SK-N-SH (cell line): ENCODE measurements at regions not wholly inside any gene's neighbourhood (a gene's known extent, or its start where the extent isn't known, plus 50 kb on each side); places are given as distances from the start of the nearest gene placed in this dataset.

ENCODE experiments used
- CTCF ChIA-PET: fragments of 300-600, 350-600 bp; formaldehyde crosslinking; extraction: SDS; loops from one replicate; lab custom pipeline; 2021; lab: Yijun Ruan, JAX
- POLR2A ChIA-PET: fragments of 350-600 bp; sonication (Branson Sonifier 250); formaldehyde crosslinking; extraction: SDS; loops from one replicate; lab custom pipeline; 2020; ENCODE audit warnings: antibody characterized with exemption, inconsistent platforms; lab: Yijun Ruan, JAX
- DNase-seq: peaks from one replicate; pipeline ENCODE4 v3.0.0; 2012
- H2AFZ ChIP-seq: fragments of 200-600 bp; sonication (generic); 2 replicates; pipeline ENCODE4 v1.8.1; 2016; ENCODE audit warnings: antibody characterized with exemption, mild to moderate bottlenecking, low read depth
- H3F3A ChIP-seq: fragments of 200-600 bp; sonication (generic); replicated peaks from 2 replicates; pipeline ENCODE3; 2016; ENCODE audit warnings: antibody characterized with exemption, mild to moderate bottlenecking; ENCODE audit not compliant: insufficient read depth
- H3K27ac ChIP-seq, 2 experiments: fragments of 200-500 bp in 1 of 2; fragments of 200-600 bp in 1 of 2; sonication (Bioruptor generic) in 1 of 2; sonication (generic), shearing (Covaris generic) in 1 of 2; 2 replicates each; pipeline versions ENCODE4 v1.5.1 to v1.6.1; 2014 to 2016; ENCODE audit warnings: low read depth in 2 of 2, inconsistent platforms in 1 of 2, low read length in 1 of 2, mild to moderate bottlenecking in 1 of 2, mixed read lengths in 1 of 2
- H3K27me3 ChIP-seq: fragments of 200-600 bp; sonication (generic), shearing (Covaris generic); 2 replicates; pipeline ENCODE4 v1.6.1; 2016; ENCODE audit warnings: mixed run types; ENCODE audit not compliant: insufficient read depth
- H3K36me3 ChIP-seq, 2 experiments: fragments of 200-500 bp in 1 of 2; fragments of 200-600 bp in 1 of 2; sonication (Bioruptor generic) in 1 of 2; sonication (generic) in 1 of 2; replicated peaks in 1 of 2; 2 replicates each; pipeline versions ENCODE3 to v1.5.1; 2014 to 2016; ENCODE audit warnings: low read length in 1 of 2, mild to moderate bottlenecking in 1 of 2; ENCODE audit not compliant: insufficient read depth in 2 of 2, control insufficient read depth in 1 of 2
- H3K4me1 ChIP-seq, 2 experiments: fragments of 200-500 bp in 1 of 2; fragments of 200-600 bp in 1 of 2; sonication (Bioruptor generic) in 1 of 2; sonication (generic), shearing (Covaris generic) in 1 of 2; 2 replicates each; pipeline versions ENCODE4 v1.5.1 to v1.6.1; 2014 to 2016; ENCODE audit warnings: low read depth in 1 of 2, low read length in 1 of 2, mixed run types in 1 of 2; ENCODE audit not compliant: insufficient read depth in 2 of 2, control insufficient read depth in 1 of 2
- H3K4me2 ChIP-seq: fragments of 200-600 bp; sonication (generic), shearing (Covaris generic); 2 replicates; pipeline ENCODE4 v1.6.1; 2017; ENCODE audit warnings: mixed run types
- H3K4me3 ChIP-seq, 2 experiments: fragments of 200-500 bp in 1 of 2; fragments of 200-600 bp in 1 of 2; sonication (Bioruptor generic) in 1 of 2; sonication (generic), shearing (Covaris generic) in 1 of 2; 2 replicates each; pipeline versions ENCODE4 v1.5.1 to v1.8.1; 2014 to 2016; ENCODE audit warnings: low read depth in 2 of 2, inconsistent platforms in 1 of 2, low read length in 1 of 2, mild to moderate bottlenecking in 1 of 2, mixed read lengths in 1 of 2, moderate library complexity in 1 of 2
- H3K79me2 ChIP-seq: fragments of 200-600 bp; sonication (generic); 2 replicates; pipeline ENCODE4 v1.8.1; 2017; ENCODE audit warnings: mild to moderate bottlenecking; ENCODE audit not compliant: insufficient read depth
- H3K9ac ChIP-seq: fragments of 200-600 bp; sonication (generic); 2 replicates; pipeline ENCODE4 v1.6.1; 2017; ENCODE audit warnings: mixed run types
- H3K9me2 ChIP-seq: fragments of 200-600 bp; sonication (generic); 2 replicates; pipeline ENCODE4 v1.6.1; 2017; ENCODE audit warnings: mixed run types
- H3K9me3 ChIP-seq: fragments of 200-600 bp; sonication (generic); 2 replicates; pipeline ENCODE4 v1.6.1; 2017; ENCODE audit warnings: mixed run types, mild to moderate bottlenecking, moderate library complexity
- H4K20me1 ChIP-seq: fragments of 200-600 bp; sonication (generic); 2 replicates; pipeline ENCODE4 v1.6.1; 2017; ENCODE audit warnings: mild to moderate bottlenecking, mixed run types; ENCODE audit not compliant: insufficient read depth
- CTCF ChIP-seq: fragments of 200-600 bp; sonication (generic); IDR thresholded peaks from 2 replicates; pipeline ENCODE4 v1.6.1; 2017; ENCODE audit warnings: antibody characterized with exemption, mild to moderate bottlenecking, moderate library complexity
- ELF1 ChIP-seq: IDR thresholded peaks from 2 replicates; pipeline ENCODE4 v1.4.0; 2012
- FOXJ3 ChIP-seq: sonication (generic); formaldehyde crosslinking; IDR thresholded peaks from 2 replicates; pipeline ENCODE4 v1.5.1; 2020; ENCODE audit warnings: mild to moderate bottlenecking, missing genetic modification reagents
- GABPA ChIP-seq: IDR thresholded peaks from 2 replicates; pipeline ENCODE4 v1.4.0; 2012; ENCODE audit warnings: low read depth, mild to moderate bottlenecking
- MEF2A ChIP-seq: IDR thresholded peaks from 2 replicates; pipeline ENCODE4 v1.4.0; 2012; ENCODE audit warnings: low read depth, borderline replicate concordance
- NFIC ChIP-seq: IDR thresholded peaks from 2 replicates; pipeline ENCODE4 v1.4.0; 2012; ENCODE audit warnings: borderline replicate concordance
- POLR2AphosphoS5 ChIP-seq: IDR thresholded peaks from 2 replicates; pipeline ENCODE4 v1.6.1; 2012; ENCODE audit warnings: low read depth, low read length
- RAD21 ChIP-seq: IDR thresholded peaks from 2 replicates; pipeline ENCODE4 v1.6.1; 2012; ENCODE audit warnings: mild to moderate bottlenecking, low read length
- RXRA ChIP-seq: IDR thresholded peaks from 2 replicates; pipeline ENCODE4 v1.4.0; 2012; ENCODE audit warnings: low read depth, mild to moderate bottlenecking, borderline replicate concordance
- SIN3A ChIP-seq: IDR thresholded peaks from 2 replicates; pipeline ENCODE4 v1.6.1; 2012; ENCODE audit warnings: low read depth, mild to moderate bottlenecking, low read length, moderate library complexity, borderline replicate concordance
- TCF12 ChIP-seq: IDR thresholded peaks from 2 replicates; pipeline ENCODE4 v1.4.0; 2012
- TEAD4 ChIP-seq: IDR thresholded peaks from 2 replicates; pipeline ENCODE4 v1.4.0; 2012; ENCODE audit warnings: mild to moderate bottlenecking, borderline replicate concordance; ENCODE audit not compliant: insufficient read depth
- USF1 ChIP-seq: IDR thresholded peaks from 2 replicates; pipeline ENCODE4 v1.4.0; 2012; ENCODE audit warnings: low read depth, borderline replicate concordance
- USF2 ChIP-seq: fragments of 150-350 bp; IDR thresholded peaks from 2 replicates; pipeline ENCODE4 v1.6.1; 2017; ENCODE audit warnings: antibody characterized with exemption, low read length, low read depth, borderline replicate concordance
- YY1 ChIP-seq: IDR thresholded peaks from 2 replicates; pipeline ENCODE4 v1.4.0; 2012; ENCODE audit warnings: low read depth, mild to moderate bottlenecking
- TF ChIP-seq, protein P1 (sequence below): IDR thresholded peaks from 2 replicates; pipeline ENCODE4 v1.6.1; 2012; ENCODE audit warnings: mild to moderate bottlenecking, low read depth, low read length, moderate library complexity
- TF ChIP-seq, protein P2 (sequence below): IDR thresholded peaks from 2 replicates; pipeline ENCODE4 v1.4.0; 2012; ENCODE audit warnings: low read depth, borderline replicate concordance

- Histone ChIP-seq H3K27me3 (no peaks in the 10 kb centered on the region), H3K36me3 (no peaks in the 10 kb centered on the region), H3K9ac (no peak overlapping the region), H3K79me2 (no peaks in the 10 kb centered on the region), H3K27ac (no peak overlapping the region), H3K4me1 (no peaks in the 10 kb centered on the region), H4K20me1 (no peaks in the 10 kb centered on the region), H3K4me2 (no peak overlapping the region), H3K4me3 (no peak overlapping the region), H3K9me2 (no peaks in the 10 kb centered on the region), H3F3A (no peaks in the 10 kb centered on the region), H2AFZ (no peak overlapping the region), H3K9me3 (no peaks in the 10 kb centered on the region)
- TF ChIP-seq CTCF (no peak), TEAD4 (no peak), NFIC (no peak), POLR2AphosphoS5 (no peak), FOXJ3 (no peak), GABPA (no peak), SIN3A (no peak), YY1 (no peak), RXRA (no peak), ELF1 (no peak), MEF2A (no peak), USF1 (no peak), RAD21 (no peak), USF2 (no peak), TCF12 (no peak)
- TF ChIP-seq, protein P1, sequence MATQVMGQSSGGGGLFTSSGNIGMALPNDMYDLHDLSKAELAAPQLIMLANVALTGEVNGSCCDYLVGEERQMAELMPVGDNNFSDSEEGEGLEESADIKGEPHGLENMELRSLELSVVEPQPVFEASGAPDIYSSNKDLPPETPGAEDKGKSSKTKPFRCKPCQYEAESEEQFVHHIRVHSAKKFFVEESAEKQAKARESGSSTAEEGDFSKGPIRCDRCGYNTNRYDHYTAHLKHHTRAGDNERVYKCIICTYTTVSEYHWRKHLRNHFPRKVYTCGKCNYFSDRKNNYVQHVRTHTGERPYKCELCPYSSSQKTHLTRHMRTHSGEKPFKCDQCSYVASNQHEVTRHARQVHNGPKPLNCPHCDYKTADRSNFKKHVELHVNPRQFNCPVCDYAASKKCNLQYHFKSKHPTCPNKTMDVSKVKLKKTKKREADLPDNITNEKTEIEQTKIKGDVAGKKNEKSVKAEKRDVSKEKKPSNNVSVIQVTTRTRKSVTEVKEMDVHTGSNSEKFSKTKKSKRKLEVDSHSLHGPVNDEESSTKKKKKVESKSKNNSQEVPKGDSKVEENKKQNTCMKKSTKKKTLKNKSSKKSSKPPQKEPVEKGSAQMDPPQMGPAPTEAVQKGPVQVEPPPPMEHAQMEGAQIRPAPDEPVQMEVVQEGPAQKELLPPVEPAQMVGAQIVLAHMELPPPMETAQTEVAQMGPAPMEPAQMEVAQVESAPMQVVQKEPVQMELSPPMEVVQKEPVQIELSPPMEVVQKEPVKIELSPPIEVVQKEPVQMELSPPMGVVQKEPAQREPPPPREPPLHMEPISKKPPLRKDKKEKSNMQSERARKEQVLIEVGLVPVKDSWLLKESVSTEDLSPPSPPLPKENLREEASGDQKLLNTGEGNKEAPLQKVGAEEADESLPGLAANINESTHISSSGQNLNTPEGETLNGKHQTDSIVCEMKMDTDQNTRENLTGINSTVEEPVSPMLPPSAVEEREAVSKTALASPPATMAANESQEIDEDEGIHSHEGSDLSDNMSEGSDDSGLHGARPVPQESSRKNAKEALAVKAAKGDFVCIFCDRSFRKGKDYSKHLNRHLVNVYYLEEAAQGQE = no peak
- TF ChIP-seq, protein P2, sequence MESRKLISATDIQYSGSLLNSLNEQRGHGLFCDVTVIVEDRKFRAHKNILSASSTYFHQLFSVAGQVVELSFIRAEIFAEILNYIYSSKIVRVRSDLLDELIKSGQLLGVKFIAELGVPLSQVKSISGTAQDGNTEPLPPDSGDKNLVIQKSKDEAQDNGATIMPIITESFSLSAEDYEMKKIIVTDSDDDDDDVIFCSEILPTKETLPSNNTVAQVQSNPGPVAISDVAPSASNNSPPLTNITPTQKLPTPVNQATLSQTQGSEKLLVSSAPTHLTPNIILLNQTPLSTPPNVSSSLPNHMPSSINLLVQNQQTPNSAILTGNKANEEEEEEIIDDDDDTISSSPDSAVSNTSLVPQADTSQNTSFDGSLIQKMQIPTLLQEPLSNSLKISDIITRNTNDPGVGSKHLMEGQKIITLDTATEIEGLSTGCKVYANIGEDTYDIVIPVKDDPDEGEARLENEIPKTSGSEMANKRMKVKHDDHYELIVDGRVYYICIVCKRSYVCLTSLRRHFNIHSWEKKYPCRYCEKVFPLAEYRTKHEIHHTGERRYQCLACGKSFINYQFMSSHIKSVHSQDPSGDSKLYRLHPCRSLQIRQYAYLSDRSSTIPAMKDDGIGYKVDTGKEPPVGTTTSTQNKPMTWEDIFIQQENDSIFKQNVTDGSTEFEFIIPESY = no peak
- DNase-seq = no peak
- ChIA-PET POLR2A (no interaction called here), CTCF (no interaction called here)
These were observed 169.2 kb upstream of the RORA start for GRCh38 chr15:61398310-61398709.
